ENCODE measurements at regions not wholly inside any gene's neighbourhood (a gene's known extent, or its start where the extent isn't known, plus 50 kb on each side); places are given as distances from the start of the nearest gene placed in this dataset.
A peak's percentile ranks its signal among the peaks of the same experiment; 100 is the strongest.
"Not testable (repeated sequence)": the region's sequence is repeated elsewhere in the genome, so short reads cannot be mapped to it uniquely, and the experiment has no call there.

DNA sequence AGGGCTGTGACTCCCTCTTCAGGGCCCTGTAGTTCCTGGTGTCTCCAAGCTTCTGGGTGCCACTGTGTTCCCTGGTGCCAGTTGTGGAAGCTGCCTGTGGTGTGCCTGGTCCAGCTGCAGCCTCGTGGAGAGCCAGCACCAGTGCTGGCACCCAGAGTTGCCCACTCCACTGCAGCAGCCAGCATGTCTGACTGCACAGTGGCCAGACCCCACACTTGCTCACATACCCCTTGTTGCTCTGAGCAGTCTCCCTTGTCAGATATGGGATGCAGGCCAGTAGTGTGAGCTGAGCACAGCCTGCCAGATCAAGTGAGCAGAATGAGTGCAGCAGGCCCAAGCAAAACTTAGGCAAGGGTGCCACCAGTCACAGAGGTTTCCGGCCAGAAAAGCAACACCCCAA lies 108.6 kb downstream of the ZMAT1 start:
- DNase-seq: no peak

DNA sequence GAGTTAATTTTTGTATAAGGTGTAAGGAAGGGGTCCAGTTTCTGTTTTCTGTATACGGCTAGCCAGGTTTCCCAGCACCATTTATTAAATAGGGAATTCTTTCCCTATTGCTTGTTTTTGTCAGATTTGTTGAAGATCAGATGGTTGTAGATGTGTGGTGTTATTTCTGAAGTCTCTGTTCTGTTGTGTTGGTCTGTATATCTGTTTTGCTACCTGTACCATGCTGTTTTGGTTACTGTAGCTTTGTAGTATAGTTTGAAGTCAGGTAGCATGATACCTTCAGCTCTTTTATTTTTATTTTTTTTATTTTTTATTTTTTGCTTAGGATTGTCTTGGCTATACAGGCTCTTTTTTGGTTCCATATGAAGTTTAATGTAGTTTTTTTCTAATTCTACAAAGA lies 114.1 kb downstream of the ZMAT1 start:
- DNase-seq: not testable (repeated sequence)

DNA sequence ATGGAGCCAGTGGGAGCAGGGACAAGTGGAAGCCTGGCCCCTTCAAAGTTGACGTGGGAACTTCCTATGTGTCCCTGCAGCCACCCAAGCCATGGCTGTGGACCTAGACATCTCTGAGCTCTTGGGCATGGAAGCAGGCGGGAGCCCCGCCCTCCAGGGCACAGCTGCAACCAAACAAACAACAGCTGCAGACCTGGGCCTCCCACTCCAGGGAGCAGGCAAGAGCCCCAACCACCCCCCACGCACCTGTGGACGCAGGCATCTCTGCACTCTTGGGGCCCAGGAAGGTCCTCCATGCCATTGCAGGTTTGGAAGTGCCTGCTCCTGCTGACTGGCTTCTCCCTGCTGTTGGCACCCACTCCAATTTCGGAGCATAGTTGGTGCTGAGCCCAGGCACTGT lies 118.6 kb downstream of the ZMAT1 start:
- no peak for DNase-seq

DNA sequence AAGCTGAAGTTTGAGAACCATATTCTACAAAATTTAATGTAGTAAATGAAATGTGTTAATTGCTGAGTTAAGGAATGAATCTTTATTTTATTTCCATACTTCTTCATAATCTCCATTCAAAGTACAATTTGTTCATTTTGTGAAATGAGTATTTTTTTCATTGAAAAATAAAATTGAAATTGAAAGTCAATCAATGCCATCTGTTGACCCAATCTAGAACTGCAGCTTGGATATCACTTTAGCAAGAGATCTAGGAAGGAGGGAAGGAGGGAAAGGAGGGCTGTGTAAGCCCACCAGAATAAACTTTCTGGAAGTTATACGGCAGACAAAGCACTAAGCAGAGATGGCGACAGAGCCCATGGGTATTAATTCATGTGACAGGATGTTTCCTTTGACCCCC lies 128.4 kb downstream of the ZMAT1 start:
- peak; percentile 16 for DNase-seq

DNA sequence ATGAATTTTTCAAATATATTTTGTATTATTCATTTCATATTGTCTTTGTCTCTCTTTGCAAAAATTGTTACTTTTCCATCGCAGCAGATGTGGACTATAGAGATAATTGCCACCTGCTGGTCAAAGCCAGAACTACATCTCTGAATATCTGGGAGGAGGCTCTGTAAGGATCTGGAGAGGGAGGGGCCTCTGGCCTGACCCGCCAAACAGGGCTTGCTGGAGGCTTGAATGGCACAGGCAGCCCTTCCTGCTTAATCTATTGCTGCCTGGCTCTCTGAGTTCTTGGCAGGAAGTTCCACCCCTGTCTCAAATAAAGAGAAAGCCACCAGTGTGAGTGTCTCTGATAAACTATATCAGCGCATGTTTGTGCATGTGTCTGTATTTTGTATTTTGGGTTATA lies 132.4 kb downstream of the ZMAT1 start:
- DNase-seq: peak; percentile 64

DNA sequence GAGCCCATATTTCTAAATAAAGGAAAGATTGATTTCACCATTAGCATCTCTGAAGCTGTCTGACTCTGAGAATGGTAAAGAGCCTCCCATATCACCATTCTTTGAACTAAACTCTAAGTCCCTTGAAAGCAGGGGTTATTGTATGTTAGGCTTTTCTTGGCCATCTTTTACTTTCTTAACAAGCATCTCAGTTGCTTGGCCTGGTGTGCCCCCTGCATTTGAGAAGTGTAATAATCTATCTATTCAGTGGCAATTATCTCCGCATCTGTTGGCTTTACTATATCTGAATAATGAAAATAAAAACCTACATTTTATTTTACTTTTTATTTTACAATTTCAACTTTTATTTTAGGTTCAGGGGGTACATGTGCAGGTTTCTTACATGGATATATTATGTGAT lies 128.3 kb upstream of the ARMCX2 start:
- no peak for DNase-seq

DNA sequence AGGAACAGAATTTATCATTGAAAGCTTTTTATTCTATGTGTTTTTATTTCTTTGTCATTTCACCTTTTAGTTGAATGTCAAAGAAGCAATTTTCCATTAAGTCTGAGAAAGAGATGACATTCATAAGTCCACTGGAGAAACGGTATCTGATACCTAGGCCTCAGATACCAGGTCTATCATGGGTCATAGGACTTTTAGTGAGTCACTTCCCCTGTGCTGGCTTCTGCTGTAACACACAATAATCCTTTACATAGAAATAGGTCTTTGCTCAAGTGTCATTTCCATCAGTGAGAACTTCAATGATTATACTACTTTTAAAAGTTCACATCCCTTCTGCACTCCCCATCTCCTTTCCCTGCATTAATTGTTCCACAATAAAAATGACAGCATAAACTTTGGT lies 125.5 kb upstream of the ARMCX2 start:
- DNase-seq: no peak

DNA sequence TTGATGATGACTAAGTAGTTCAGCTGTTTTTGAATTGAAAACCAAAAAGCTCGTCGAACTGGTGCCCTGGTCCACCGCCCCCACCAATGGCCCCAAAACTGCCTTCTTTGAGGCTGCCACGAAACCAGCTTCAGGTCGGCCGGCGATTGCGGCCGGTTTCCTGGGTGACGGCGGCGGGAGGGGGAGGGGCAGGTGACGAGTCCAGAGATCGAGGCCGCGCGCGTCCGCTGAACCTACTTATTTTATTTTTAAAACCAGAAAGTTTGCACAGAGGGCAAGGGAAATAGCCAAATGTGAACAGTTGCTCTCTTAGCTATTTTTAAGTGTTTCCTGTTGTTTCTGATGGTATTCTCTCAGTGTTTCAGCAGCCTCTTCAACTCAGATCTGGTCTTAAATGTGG lies 120.8 kb upstream of the ARMCX2 start:
- not testable (repeated sequence) for DNase-seq

DNA sequence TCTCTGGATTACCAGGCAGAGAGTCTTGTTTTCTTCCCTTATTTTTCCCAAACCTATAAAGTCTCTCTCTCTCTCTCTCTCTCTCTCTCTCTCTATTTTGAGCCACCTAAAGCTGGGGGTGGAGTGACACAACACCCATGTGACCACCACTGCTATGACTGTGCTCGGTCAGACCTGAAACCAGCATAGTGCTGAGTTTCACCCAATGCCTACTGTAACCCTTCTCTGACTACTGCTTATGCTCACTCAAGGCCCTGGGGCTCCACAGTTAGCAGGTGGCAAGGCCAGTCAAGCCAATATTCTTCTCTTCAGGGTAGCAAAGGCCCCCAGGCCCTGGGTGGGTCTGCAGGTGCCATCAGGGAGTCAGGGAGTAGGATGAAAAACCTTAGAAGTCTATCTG lies 114.7 kb upstream of the ARMCX2 start:
- no peak for DNase-seq

DNA sequence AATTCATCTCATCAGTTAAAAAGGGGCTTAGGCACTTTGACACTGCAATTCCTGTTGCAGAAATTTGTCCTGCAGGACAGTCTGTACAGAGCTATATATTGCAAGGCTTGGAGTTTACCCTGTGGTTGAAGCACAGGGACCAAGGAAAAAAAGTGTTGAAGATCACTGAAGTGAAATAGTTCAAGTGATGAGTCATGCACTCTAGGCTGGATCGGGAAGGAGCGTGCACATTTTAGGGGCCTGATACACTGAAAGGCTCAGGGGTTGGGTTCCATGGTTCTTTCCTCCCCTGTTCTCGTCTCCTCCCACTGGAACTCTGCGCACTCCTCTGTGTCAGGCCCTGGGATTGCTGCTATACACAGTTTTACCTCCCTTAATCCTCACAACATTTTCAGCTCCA lies 104.9 kb upstream of the ARMCX2 start:
- peak; percentile 0 for DNase-seq

DNA sequence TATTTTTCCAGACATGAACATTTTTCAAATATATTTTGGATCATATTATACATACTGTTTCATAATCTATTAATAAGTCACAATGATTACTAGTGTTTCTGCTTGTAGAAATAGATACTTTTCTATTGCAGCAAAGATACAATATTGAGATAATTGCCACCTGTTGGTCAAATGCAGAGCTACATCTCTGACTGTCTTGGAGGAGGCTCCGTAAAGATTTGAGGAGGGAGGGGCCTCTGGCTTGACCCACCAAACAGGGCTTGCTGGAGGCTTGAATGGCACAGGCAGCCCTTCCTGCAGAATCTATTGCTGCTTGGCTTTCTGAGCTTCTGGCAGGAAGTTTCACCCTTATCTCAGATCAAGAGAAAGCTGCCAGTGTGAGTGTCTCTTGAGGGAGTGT lies 99.3 kb upstream of the ARMCX2 start:
- DNase-seq: no peak

DNA sequence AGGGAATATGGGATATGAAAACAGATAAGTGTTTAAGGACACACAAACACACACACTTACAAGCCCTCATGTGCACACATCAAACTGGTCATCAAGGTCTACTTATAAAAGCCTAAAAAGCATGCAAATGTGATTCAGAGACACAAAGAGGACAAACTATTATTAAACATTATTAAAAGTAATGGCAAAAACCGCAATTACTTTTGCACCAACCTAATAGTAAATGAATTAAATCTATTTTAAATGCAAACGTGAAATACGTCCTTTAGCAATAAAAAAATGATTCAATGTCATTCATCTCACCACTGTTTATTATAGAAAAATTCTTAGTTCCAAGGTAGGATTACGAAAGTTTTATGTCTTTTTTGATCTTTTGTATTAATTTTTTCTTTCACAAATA lies 91.1 kb upstream of the ARMCX2 start:
- no peak for DNase-seq

DNA sequence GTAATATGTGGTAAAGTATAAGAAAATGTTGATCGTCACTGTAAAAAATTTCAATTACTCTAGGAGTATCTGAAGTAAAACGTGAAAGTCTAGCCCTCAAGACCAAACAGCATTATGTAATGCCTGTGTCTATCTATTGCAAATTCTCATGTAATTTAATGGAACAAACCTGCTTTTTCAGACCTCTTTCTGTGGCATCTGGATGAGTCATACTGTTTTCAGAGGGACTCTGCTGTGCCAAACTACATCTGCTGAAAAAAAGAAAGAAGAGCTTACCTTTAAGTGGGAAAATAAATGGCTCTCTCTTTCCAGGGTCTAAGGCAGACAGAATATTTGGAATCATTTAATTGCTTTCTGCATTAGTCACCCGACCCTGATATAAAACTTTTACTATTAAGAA lies 89.8 kb upstream of the ARMCX2 start:
- DNase-seq: no peak

DNA sequence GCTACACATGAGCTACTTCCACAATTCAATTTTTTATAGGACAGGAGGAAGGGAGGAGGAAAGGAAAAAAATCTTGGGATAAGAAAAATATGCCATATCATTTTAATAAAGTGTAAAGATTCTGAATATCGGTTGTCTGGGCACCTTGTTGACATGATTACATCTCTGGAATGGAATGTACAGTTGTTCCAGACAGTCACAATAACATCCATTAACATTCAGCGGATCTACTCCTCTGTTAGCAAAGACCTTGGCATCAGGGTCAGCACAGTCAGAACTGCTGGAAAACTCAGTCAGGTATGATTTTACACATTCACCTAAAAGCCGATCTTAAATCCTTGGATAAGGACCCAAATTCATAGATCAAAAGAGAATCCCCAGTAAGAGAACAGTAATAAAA lies 85.4 kb upstream of the ARMCX2 start:
- DNase-seq: no peak

DNA sequence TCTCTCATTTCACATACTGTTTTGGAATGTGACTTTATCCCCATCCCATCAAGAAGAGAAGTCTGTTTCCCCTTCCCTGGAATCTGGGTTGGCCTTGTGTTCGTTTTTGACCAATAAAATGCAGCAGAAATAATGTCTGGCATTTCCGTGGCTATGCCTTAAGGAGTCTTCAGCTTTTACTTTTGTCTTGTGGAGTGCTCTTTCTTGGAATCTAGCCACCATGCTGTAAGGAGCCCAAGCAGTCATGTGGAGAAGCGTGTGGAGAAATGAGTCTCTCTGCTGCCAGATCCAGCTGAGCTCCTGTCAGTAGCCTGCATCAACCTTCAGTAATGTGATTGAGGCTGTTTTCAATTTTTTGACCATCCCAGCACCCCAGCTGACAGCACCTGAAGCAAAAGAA lies 84.4 kb upstream of the ARMCX2 start:
- peak; percentile 7 for DNase-seq

DNA sequence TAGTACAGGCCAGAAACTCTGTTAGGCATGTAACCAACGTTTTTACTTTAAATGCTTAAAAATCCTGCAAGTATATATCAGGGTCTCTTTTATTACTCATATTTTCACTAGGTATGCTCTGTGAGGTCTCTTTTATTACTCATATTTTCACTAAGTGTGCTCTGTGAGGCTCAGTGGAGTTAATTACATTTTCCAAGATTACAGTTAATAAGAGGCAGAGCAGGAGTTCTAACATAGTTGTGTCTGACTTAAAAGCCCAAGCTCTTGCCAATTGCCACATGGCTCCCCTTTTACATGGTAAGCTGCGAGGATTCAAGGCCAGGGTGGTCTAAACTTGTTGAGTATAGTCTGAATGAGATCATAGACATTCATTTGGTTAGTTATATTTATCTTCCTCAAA lies 81.0 kb upstream of the ARMCX2 start:
- DNase-seq: no peak

DNA sequence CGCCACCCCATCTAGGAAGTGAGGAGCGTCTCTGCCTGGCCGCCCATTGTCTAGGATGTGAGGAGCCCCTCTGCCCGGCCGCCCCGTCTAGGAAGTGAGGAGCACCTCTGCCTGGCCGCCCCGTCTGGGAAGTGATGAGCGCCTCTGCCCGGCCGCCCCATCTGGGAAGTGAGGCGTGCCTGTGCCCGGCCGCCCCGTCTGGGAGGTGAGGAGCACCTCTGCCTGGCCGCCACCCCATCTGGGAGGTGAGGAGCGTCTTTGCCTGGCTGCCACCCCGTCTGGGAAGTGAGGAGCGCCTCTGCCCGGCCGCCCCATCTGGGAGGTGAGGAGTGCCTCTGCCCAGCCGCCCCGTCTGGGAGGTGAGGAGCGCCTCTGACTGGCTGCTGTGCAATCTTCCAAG lies 79.2 kb upstream of the ARMCX2 start:
- DNase-seq: not testable (repeated sequence)

DNA sequence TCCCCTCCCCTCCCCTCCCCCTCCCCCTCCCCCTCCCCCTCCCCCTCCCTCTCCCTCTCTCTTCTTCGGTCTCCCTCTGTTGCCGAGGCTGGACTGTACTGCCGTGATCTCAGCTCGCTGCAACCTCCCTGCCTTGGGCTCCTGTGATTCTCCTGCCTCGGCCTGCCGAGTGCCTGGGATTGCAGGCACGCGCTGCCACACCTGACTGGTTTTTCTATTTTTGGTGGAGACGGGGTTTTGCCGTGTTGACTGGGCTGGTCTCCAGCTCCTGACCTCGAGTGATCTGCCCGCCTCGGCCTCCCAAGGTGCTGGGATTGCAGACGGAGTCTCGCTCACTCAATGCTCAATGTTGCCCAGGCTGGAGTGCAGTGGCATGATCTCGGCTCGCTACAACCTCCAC lies 78.8 kb upstream of the ARMCX2 start:
- not testable (repeated sequence) for DNase-seq

DNA sequence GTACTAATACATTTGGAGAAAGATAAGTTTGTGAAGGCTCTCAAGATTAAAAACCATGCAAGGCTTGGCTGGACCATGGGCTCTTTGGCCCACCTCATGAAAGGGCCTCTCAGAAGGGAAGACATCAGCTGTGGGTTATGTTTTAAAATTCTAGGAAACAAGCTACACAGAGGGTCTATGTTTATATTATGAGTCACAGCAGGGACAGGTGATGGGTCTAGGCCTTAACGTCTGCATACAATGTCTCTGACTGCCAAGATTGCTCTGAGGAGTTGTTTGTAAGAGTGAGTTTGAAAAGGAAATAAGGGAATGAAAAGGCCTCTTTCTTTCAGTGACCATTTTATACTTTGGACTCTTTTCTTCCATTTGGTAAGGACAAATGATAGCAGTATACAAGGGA lies 77.0 kb upstream of the ARMCX2 start:
- DNase-seq: no peak

DNA sequence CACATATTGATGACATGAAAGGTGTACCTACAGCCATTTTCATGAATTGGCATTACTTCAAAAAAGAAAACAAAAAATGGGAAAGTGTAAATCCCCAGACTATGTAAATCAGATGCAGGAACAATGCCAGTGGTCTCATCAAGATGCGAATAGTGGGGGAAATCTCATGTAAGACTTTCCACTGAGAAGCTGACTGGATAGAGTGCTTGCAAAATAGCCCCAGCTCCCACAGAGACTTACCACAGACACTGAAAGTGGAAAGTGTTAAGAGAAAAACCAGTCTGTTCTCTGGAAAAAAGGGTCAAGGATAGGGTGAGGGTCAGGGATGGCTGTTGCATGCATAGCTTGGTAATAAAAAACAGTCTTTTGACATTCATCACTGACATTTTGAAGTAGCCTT lies 73.2 kb upstream of the ARMCX2 start:
- no peak for DNase-seq

DNA sequence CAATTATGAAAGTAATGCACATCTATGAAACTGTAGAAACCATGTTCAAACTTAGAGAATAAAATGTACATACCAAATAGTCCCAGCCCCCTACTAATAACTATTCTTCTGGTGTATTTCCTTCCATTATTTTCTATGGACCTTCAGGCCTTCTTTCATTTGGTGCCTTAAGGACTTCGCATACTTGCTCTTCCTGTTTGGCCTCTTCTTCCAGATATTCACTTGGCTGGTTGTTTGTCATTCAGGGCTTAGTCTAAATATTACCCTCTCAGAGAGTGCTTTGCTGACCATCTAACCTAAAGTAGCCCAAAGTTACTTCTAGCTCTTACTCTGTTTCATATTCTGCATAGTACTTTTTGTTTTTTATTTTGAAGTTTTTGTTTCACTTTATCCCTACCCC lies 70.3 kb upstream of the ARMCX2 start:
- DNase-seq: no peak

Measured in DMS79 treated with DMSO at 0.1 percent for 48 hours (cell line).